HG03354 (cell line): ENCODE measurements at regions not wholly inside any gene's neighbourhood (a gene's known extent, or its start where the extent isn't known, plus 50 kb on each side); places are given as distances from the start of the nearest gene placed in this dataset.

Source experiments
- ATAC-seq: cut with Tn5 transposase; IDR thresholded peaks from one replicate; pipeline ENCODE4 v1.9.1; 2021; ENCODE audit warnings: mild to moderate bottlenecking; ENCODE audit not compliant: unreplicated experiment, poor library complexity, severe bottlenecking

DNA sequence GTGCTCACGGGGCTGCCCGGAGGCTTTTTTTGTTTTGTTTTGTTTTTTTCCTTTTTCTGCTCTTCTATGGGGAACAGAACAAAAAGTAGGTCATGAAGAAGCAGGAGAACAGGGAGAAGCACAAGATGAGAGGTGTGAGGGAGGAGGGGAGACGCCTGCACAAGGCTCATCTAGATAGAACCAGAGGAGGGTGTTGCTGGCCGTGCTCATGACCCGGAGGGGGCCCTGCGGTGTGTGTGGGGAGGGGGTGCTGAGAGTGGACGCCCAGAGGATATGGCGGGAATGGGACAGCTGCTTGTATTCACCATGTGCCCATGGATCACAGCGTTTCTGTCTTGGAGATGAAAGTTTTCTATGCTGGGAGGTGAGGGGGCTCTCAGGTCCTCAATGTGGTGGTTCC lies 183.7 kb downstream of the FOXL1 start:
- ATAC-seq, result no peak

DNA sequence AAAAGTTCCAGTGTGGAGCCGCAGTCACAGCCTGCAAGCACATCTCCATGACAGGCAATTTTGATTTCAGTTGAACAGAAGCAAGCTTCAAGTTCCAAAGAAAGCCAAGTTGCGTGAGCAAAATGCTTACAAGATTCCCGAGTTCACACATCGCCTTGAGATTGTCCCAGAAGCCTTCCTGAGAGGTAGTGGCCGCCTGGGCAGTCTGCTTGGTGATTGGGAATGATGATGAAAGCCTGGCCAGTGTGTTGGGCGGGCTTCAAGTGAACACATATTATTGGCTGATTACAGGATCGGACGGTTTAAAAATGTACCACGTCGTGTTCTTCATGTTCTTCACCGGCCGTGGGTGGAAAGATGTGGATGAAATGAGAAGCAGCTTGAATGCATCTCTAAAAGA lies 185.5 kb downstream of the FOXL1 start:
- ATAC-seq, result no peak

DNA sequence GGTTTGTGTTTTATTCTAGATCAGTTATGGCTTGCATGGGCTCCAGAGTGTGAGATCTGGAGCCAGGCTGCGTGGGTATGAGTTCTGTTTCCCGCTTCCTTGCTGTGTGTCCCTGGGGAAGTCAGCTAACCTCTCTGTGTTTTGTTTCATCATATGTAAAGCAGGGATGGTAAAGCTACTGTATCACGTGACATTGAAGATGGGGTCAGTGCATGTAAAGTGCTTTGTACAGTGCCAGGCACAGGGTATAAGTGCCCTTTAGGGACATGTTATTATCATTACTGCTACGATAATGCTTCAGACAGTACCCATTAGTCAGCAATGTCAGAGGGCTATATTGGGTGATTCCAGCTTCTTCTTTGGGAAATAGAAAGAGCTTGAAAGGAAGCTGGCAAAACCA lies 186.2 kb downstream of the FOXL1 start:
- ATAC-seq, result no peak

DNA sequence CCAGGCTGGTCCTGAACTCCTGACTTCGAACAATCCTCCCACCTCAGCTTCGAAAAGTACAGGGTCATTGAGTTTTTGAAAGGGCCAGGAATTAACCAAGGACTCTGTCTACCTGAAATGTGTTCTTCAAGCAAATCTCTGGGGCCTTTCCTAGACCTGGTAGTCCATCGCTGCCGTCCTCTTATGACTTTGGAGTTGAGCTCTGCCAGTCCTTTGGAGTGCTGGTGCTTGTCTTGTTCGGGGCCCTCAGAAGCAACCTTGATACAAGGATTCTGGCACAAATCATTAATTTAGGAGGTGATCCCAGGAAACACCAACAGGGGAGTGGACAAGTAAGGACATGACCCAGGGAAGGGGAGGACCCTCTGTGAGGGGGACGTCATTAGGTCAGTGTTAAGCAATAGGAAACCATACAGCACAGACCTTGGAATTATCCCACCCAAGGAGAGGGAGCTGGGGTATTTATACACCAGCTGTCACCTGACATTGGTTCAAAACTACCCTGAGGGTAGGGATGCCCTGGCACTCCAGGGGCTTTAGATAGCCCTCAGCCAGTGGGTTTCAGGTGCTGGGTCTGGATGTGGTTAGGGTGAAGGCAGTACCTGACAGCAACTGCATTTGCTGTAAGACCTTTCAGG lies 187.2 kb downstream of the FOXL1 start:
- no peak for ATAC-seq

DNA sequence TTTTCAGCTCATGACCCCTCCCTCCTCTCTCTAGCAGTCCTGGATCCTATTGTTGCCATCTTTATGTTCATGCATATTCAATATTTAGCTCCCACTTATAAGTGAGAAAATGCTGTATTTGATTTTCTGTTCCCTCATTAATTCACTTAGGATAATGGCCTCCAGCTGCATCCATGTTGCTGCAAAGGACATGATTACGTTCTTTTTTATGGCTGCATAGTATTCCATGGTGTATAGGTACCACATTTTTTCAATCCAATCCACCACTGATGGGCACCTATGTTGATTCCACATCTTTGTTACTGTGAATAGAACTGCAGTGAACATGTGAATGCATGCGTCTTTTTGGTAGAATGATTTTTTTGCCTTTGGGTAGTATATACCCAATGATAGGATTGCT lies 188.4 kb downstream of the FOXL1 start:
- ATAC-seq, result no peak

DNA sequence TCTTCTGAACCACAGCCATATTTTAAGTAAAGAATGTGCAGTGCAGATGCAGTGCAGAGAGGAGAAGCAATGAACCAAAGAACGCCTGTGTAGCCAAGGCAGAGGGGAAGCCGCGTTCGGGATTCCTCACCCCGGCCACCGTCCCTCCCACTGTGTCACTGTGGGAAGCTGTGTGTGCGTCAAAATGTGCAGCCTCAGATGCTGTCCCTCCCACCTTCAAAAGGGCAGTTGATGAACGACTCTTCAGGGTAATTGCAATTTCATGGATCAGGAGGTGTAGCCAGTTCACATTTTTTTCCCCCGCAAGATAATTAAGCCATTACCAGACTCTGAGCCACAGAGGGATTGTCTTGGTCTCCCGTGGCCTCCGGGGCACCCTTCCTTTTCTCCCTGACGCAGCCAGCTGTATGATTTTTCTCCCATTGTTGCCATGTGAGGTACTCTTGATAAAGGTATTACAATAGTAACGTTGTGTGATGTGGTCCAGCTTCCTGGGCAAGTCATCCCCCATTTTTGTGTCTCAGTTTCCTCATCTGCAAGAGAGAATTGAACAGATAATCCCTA lies 190.0 kb downstream of the FOXL1 start:
- no peak for ATAC-seq

DNA sequence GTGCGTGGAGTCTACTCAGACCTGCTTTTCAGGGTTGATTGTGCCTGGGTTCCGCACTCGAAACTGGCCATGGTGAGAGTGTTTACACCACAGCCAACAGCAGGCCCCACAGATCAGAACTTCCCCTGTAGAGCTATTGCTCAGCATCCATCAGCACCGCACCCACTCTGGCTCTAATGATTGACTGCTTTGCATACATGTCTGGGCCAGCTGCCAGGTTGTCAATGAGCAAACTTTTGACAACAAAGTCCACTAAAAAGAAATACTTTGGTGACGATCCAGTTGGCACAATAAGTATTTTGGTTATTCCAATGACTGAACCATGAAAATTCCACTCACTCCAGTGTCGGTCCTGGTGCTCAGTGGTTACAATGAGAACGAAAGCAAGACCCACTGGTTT lies 190.7 kb downstream of the FOXL1 start:
- no peak for ATAC-seq

DNA sequence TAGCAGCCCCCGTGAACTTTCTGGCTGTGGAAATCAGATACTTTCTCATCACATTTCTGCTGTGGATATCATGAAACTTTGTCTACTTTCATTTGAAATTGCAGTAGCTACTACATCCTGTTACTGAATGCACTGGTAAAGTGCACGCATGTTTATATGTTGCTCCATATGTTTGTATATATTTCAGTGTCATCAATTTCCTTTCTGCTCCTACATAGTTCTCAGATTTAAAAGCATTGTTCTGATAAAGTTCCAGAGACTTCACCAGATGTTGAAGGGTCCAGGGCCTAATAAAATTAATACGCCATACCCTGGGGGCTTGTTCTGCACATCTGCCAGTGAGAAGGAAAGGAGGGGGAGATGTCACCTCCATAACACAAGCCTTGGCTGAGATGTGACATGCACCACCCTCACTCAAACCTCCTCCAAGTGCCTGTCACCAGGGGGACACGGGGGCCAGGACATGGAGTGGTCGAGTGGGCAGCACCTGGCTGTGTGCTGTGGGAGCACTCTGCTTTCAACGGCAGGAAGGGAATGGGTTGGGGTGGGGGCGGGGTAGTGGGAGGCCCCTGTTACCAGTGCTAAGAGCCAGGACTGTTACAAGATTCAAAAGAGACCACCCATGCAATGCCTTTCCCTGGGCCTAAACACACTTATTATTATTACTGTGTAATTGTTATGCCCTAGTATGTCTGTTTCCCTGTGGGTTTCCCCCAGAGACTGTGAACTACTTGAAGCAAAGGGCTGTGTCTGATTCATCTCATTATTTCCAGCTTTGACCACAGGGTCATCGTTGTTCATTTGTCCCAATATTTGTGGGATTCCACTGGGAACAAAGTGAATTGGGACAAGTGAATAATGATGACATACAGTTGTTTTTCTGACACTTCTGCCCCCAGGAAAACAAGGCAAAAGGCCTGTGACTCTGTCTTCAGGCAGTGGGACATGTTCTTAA lies 193.4 kb downstream of the FOXL1 start:
- no peak for ATAC-seq

DNA sequence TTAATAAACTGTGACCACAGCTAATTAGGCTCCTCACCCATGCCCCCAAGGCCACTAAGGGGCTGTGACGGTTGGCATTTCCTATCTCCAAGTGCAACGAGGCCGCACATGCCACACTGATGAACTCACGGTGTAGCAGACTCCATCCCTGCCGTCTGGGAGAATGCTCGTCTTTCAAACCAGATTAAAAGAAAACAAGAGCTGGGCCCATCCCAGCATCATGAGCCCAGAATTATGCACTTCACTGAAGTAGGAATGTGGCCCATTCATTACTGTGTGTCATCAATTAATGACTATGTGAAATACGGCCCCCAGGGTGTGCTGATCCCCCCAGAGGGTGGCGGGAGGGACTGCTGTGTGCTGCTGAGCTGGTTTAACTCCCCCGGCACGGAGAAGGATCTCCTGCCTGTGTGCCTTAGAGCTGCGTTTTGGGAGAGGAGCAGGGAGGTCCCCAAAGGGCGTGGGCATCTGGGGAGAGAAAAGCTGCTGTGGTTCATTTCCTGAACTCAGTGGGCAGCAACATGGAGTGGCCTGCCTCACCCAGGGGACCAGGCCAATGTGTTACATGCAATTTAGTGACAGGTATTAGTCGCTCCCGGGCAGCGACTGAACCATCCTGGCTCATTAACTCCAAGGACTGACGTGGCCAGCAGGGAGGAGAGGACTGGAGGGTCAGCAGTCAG lies 194.5 kb downstream of the FOXL1 start:
- no peak for ATAC-seq

DNA sequence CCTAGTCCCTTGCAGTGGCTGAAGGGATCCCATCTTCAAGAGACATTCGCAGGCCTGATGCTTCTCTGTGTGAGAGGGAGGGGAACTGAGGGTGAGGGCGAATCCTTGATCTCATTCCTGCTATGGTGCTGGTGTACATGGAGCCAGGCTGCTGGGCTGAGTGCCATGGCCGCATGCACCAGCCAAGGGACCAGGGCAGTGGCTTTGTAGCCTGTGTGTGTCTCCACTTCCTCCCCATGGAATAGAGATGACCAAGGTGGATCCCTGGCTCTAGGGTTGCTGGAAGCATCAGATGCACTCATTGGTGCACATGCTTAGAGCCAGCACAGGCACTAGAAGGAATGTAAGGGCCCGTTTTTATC lies 195.0 kb downstream of the FOXL1 start:
- no peak for ATAC-seq

DNA sequence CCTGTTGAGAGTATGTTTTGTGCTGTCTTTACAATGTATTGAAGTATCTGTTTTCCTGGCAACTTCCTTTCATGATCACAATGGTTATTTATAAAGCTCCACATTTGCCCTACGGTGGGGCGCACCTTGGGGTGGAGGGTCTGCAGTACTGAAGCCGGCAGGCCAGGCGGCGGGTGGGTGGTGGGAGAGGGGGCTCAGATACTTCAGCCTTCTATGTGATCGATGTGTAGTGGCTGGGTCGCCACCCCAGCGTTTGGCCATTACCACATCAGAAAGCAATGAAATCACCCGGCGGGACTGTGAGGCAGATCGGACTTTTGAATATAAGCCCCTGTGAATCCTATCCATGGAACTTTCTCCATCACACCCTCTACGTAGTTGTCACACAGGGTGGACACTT lies 196.6 kb downstream of the FOXL1 start:
- ATAC-seq, result no peak

DNA sequence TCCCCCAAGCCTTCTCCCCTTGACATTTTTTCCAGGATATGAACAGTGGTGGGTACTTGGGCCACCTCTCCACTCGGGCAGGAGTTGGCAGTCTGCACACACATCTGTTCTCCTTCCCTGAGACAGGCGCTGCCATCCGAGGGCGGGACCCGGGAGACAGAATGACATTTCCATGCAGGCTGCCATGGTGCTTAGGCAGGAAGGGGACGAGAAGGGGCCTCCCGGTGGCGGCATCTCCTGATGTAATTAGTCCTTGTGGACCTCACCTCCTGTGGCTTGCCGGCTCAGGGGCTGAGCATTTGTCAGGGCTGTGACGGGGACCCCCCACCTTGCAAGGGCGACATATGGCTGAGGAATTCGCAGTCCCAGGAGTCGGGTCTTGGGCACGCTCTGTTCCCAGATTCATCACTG lies 197.2 kb downstream of the FOXL1 start:
- ATAC-seq, result no peak

DNA sequence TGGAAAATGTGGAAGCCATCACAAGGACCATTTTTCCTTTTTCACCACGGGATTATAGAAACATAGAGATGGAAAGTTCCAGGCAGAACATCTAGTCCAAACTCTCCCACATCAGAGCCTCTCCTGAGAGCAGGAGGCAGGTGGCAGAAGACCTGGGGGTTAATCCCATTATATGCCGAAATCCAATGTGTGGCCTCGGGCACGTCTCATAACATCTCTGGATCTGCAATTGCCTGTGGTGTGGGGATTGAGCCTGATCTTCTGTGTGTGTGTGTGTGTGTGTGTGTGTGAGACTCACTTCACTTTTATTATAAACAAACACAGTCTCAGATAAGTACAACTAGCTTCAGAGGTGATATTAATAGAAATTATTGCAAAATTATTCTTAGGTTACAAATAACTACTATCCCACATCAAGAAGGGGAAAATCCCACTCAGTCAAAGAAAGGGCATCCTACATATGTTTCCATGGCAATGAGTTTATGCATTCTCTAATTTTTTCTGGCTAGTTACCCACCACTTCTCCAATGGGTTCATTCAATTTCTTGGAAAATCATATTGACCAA lies 199.1 kb downstream of the FOXL1 start:
- ATAC-seq, result no peak

DNA sequence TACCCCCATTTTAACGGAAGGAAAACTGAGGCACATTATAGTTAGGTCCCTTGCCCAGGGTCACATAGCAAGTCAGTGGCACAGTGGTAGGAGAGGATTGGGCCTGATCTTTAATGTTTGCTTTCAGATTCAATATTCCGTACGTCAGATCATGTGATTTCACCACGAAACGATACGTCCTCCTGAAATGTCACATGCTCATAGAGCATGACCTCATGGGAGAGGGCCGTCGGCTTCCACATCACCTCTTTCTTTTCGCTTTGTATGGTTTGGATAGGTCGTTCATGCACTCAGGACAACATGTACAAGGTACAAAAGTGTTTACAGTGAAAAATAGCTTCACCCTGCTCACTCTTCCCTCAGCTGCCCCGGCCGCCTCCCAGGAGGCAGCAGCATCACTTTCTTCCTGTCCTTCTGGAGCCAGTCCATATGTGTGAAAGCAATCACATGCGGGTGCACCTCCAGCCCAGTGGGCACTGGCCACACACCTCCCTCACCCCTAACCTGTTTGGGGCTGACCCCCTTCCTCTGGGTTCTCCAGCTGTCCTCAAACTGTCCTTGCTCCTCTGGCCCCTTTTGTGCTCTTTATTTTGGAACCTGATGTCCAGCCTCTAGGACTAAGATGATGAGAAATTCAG lies 199.9 kb downstream of the FOXL1 start:
- ATAC-seq, result no peak

DNA sequence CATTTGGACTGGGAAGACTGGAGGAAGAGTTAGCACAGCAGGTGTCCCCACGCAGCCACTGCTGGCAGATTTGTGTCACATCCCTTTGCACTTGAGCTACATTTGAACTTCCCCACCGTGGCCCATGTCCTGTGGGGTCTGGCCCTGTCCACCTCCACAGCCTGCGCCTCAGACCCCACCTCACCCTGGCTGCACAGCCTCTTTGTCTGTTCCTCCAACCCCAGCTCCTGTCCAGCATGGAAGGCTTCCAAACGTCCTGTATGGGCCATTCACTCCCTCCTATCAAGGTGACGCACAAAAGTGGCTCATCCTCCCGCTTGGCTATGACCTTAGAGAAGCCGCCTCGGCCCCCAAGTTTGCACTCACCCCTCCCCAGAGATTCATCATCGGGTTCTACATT lies 200.6 kb downstream of the FOXL1 start:
- ATAC-seq, result no peak

DNA sequence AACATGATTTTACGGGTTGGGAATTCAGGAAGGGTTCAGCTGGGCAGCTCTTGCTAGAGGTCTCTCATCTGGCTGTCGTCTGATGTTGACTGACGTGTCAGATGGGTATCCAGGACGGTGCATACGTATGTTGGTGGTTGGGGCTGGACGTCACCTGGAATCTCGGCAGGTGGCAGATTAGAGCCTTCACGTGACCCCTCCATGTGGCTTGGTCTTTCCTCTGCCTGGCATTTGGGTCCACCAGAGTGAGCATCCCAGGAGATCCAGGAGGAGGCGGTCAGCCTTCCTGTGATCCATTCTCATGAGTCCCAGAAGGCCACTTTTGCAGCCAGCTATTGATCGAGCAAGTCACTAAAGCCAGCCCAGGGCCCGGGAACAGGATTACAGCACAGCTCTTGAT lies 202.7 kb downstream of the FOXL1 start:
- no peak for ATAC-seq

DNA sequence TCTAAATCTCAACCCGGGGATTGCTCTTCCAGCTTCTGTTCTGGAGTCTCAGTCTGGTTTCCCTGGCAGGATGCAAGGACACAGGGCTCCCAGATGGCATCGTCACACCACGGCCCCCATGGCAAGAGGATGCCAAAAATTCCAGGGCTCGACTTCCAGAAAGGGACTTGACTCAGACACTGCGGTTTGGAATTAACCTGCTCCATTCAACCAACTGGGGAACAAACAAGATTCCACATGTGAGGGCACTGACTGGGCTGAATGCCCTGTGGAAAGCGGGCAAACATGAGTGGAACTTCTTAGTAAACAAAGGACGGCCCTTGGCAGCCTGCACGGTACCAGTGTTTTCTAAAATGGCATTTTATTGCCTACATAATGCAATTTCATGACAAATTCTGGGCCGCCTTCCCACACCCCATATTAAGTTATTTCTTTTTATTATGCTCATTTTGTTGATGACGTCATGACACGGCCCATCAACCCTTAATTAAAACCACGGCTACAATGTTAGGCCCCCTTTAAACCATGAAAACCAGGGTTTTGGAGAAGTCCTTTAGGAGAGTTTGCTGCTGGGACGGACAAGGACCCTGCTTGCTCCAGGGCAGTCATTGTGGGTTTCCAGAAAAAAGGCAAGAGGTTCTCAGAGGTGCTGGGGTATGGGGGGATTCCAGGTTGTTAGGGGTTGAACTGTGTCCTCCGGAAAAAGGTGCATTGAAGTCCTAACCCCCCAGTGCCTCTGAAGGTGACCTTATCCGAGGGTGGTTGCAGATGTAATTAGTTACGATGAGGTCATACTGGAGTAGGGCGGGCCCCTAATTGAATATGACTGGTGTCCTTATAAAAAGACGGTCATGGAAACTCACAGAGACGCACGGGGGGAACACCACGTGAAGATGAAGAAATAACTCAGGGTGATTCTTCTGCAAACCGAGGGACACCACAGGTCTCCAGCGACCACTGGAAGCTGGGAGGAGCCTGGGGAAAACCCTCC lies 205.6 kb downstream of the FOXL1 start:
- no peak for ATAC-seq

DNA sequence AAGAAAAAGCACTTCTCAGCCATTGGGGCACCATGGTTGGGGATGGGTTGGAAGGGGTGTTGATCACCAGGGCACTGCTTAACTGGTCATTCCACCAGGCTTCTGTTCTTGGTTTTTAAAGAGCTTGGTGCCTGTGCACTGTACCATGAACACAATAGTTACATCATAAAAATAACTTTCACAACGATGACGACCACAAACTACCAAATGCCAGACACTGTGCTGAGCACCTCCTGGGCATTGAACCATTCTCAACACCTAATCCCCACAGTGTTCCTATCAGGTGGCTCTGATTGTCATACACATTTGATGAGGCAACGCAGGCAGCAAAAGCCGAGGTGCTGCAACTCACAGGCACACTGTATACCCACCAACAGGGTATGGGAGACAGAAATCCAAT lies 208.0 kb downstream of the FOXL1 start:
- ATAC-seq, result no peak

DNA sequence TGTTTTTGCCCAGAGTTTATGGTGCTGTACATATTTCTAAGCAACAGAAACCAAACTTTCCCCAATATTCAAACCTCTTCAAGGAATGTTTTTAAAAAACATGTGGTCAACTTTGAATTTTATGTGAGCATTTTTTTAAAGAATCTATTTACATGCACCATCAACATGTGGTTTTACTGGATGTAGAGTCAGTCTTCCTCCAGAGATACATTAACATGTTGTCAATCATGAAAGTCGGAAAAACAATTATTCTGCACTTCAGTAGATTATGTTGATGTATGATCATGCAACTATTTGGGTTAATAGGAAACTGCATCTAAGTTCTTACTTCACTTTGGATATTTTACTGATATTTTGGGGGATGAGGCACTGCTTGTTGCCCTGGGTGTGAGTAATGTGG lies 208.6 kb downstream of the FOXL1 start:
- no peak for ATAC-seq
